ENCODE measurements at regions not wholly inside any gene's neighbourhood (a gene's known extent, or its start where the extent isn't known, plus 50 kb on each side); places are given as distances from the start of the nearest gene placed in this dataset.

DNA sequence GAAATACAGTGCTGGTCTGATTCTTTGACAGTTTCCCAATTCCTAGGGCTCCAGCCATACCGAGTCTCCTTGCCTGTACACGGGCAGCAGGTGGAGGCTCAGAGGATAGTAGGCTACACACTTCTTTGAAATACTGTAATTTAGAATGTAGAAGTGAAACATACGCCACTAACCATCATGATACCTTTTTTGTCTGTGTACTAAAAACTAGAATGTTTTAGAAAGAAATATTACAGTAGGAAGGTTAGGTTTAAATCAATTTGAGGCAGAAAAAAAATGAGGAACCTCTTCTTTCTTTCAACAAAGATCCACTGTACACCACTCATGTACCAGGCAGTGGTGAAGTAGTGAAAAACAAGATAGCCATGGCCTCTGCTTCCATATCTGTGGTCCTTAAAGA lies 354.7 kb downstream of the MCTP2 start:
- no peak overlapping the region for H3K4me3 ChIP-seq (ENCODE audit: low read length)
- TF ChIP-seq, protein P1, sequence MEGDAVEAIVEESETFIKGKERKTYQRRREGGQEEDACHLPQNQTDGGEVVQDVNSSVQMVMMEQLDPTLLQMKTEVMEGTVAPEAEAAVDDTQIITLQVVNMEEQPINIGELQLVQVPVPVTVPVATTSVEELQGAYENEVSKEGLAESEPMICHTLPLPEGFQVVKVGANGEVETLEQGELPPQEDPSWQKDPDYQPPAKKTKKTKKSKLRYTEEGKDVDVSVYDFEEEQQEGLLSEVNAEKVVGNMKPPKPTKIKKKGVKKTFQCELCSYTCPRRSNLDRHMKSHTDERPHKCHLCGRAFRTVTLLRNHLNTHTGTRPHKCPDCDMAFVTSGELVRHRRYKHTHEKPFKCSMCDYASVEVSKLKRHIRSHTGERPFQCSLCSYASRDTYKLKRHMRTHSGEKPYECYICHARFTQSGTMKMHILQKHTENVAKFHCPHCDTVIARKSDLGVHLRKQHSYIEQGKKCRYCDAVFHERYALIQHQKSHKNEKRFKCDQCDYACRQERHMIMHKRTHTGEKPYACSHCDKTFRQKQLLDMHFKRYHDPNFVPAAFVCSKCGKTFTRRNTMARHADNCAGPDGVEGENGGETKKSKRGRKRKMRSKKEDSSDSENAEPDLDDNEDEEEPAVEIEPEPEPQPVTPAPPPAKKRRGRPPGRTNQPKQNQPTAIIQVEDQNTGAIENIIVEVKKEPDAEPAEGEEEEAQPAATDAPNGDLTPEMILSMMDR (conservative IDR thresholded peaks at IDR 0.05; ENCODE audit: low read length): no peak
- no peak for DNase-seq (ENCODE audit: low read depth)

- DNase-seq (ENCODE audit: low read depth): no peak
- H3K4me3 ChIP-seq (ENCODE audit: low read length): no peak overlapping the region
- TF ChIP-seq, protein P1 (conservative IDR thresholded peaks at IDR 0.05; ENCODE audit: low read length): no peak
Measured at GRCh38 chr15:94587113-94587512, 355.8 kb downstream of the MCTP2 start.

GRCh38 chr15:94588993-94589392 lies 357.6 kb downstream of the MCTP2 start:
- DNase-seq (ENCODE audit: low read depth): no peak
- H3K4me3 ChIP-seq (ENCODE audit: low read length): no peak overlapping the region
- TF ChIP-seq, protein P1 (conservative IDR thresholded peaks at IDR 0.05; ENCODE audit: low read length): no peak

- TF ChIP-seq, protein P1 (conservative IDR thresholded peaks at IDR 0.05; ENCODE audit: low read length): no peak
- H3K4me3 ChIP-seq (ENCODE audit: low read length): no peak overlapping the region
- DNase-seq (ENCODE audit: low read depth): no peak
Measured at GRCh38 chr15:94592495-94592894, 361.1 kb downstream of the MCTP2 start.

DNA sequence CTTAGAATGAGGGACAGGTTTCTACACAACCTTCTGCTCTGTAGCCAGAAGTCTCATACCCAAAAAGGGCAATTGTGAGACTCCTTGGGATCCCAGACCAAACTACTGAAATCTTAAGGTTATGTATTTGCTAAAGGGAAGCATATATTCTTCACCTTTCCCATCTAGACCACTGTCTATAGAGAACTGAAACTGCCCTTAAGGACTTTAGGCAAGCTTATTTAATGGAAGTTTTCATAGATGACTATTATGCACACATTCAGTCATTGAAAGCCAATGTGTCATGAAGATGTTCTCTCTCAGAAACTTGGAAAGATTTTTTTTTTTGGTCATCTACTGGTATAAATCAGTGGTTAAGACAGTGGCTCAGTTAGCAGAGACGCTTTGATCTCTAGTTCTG lies 365.3 kb downstream of the MCTP2 start:
- TF ChIP-seq, protein P1 (conservative IDR thresholded peaks at IDR 0.05; ENCODE audit: low read length): no peak
- no peak overlapping the region for H3K4me3 ChIP-seq (ENCODE audit: low read length)
- DNase-seq (ENCODE audit: low read depth): no peak

DNA sequence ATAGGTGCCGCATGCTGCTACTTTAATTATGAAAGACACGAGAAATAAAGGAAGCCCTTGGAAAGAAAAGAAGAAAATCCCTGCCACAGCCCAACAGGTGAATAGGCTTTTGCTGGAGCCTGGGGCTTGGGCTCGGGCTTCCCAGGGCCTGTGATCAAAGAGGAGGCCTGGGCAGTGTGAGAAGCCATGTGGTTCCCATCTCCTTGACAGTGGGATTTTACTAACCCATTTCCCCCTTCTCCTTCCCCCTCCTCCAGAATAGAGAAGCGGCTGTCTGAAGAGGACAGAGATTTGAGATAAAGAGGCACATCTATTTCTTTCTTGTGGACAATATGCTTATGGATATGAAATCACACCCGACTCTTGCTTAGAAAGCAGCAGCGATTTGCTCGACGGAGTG lies 369.1 kb downstream of the MCTP2 start:
- H3K4me3 ChIP-seq (ENCODE audit: low read length): no peak overlapping the region
- no peak for DNase-seq (ENCODE audit: low read depth)
- TF ChIP-seq, protein P1 (conservative IDR thresholded peaks at IDR 0.05; ENCODE audit: low read length): no peak

GRCh38 chr15:94602754-94603470 lies 371.6 kb downstream of the MCTP2 start:
- H3K4me3 ChIP-seq (ENCODE audit: low read length): no peak overlapping the region
- TF ChIP-seq, protein P1 (conservative IDR thresholded peaks at IDR 0.05; ENCODE audit: low read length): no peak
- no peak for DNase-seq (ENCODE audit: low read depth)

All from AG10803 (cell line).